ENCODE measurements at regions not wholly inside any gene's neighbourhood (a gene's known extent, or its start where the extent isn't known, plus 50 kb on each side); places are given as distances from the start of the nearest gene placed in this dataset.
"Not testable (repeated sequence)": the region's sequence is repeated elsewhere in the genome, so short reads cannot be mapped to it uniquely, and the experiment has no call there.

DNA sequence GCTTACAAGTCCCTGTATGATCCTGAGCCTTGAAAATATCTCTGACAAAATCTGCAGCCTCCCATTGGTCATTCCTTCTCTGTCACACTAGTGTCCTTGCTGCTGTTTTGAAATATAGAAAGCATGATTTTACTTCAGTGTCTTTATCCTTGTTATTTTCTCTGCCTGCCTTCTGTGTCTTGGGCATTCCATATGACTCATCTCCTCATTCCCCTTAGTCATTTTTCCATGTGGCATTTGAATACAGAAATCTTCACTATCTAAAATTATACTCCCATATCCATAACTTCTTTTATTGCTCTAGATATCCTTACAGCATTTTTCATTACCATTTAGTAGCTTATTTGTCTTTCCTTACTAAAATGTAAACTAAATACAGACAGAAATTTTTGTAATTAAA lies 205.7 kb upstream of the ZNF337 start:
- DNase-seq (ENCODE audit: low spot score in 2 of 2); H3K4me3 Mint-ChIP-seq; H3K36me3 Mint-ChIP-seq; H3K4me1 Mint-ChIP-seq; H3K9me3 Mint-ChIP-seq; ATAC-seq; H3K27ac Mint-ChIP-seq: not testable (repeated sequence)

- not testable (repeated sequence) for DNase-seq (ENCODE audit: low spot score in 2 of 2); H3K4me3 Mint-ChIP-seq; ATAC-seq; H3K36me3 Mint-ChIP-seq; H3K27ac Mint-ChIP-seq; H3K9me3 Mint-ChIP-seq; H3K4me1 Mint-ChIP-seq
Measured at GRCh38 chr20:25898663-25899062, 202.0 kb upstream of the ZNF337 start.

DNA sequence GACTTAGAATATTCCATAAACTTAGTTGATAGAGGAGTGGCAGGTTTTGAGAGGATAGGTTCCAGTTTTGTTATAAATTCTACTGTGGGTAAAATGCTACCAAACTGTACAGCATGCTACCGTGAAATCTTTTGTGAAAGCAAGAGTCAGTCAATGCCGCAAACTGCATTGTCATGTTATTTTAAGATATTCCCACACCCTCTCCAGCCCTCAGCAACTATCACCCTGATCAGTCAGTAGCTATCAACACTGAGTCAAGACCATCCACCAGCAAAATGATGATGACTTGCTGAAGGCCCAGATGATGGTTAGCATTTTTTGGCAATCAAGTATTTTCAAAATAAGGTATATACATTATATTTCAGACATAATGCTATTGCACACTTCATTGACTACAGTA lies 182.4 kb upstream of the ZNF337 start:
- H3K27ac Mint-ChIP-seq: not testable (repeated sequence)

DNA sequence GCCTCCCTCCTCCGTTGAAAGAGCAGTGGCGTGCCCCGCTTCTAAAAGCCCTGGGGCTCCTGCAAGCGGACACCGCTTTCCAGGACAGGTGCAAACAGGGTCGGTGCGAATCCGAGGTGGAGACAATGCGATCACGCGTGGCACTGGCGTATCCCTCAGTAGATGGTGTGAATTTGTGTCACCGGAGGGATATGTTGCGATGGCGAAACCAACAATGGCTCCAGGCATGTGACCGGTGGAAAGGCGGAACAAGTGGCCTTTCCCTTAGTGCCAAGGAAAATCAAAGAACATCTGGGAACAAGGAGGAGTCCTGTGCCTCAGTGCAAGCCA lies 172.0 kb upstream of the ZNF337 start:
- H3K27ac Mint-ChIP-seq; H3K36me3 Mint-ChIP-seq; H3K9me3 Mint-ChIP-seq; DNase-seq (ENCODE audit: low spot score in 2 of 2); ATAC-seq: not testable (repeated sequence)
- H3K4me1 Mint-ChIP-seq: peaks cover 40% of the 10 kb centered on the region
- peak overlapping the region; percentile 48 for H3K4me3 Mint-ChIP-seq

More for the DNA sequence above, 182.4 kb upstream of the ZNF337 start:
- not testable (repeated sequence) for H3K4me3 Mint-ChIP-seq; H3K9me3 Mint-ChIP-seq; H3K4me1 Mint-ChIP-seq; ATAC-seq; DNase-seq (ENCODE audit: low spot score in 2 of 2); H3K36me3 Mint-ChIP-seq

DNA sequence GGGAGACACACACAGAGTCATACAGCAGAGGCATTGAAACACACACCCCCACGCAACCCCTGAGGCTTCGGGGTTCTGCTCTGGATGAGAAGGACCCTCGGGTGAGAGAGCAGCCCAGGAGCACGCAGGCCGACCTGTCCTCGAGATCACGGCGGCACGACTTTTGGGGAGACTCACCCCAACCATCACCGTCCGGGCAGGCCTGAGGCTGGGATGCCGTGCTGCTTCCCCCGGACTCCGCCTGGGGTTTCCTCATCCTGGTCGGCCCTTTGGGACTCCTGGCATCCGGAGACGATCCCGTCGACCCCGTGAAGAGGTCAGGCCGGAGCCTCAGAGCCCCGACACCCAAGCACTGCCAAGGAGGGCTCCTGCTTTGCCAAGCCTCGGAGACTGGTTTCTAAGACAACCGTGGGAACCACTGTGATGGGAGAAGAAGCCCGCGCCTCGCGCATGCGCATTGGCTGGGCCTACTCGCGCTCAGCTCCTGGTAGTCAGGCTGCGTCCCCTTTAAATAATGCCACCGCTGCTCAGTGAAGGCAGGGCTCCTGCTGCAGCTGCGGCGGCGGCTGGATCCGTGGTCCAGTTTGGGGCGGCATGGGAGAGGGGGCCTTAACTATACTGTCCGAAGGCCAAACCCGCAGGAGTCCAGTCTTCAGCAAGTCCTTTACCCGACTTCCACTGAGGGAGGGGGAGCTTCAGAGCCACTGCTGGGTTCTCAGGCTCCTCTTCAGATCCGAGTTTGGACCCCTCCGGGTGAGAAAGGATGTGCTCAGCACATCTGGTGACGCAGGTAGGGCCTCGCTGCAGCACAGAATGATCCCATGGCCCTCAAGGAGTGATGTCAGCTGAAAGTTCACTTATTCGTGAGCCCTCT lies 171.4 kb upstream of the ZNF337 start:
- Mint-ChIP-seq H3K27ac (no peak overlapping the region), H3K4me3 (peak overlapping the region; percentile 48)

DNA sequence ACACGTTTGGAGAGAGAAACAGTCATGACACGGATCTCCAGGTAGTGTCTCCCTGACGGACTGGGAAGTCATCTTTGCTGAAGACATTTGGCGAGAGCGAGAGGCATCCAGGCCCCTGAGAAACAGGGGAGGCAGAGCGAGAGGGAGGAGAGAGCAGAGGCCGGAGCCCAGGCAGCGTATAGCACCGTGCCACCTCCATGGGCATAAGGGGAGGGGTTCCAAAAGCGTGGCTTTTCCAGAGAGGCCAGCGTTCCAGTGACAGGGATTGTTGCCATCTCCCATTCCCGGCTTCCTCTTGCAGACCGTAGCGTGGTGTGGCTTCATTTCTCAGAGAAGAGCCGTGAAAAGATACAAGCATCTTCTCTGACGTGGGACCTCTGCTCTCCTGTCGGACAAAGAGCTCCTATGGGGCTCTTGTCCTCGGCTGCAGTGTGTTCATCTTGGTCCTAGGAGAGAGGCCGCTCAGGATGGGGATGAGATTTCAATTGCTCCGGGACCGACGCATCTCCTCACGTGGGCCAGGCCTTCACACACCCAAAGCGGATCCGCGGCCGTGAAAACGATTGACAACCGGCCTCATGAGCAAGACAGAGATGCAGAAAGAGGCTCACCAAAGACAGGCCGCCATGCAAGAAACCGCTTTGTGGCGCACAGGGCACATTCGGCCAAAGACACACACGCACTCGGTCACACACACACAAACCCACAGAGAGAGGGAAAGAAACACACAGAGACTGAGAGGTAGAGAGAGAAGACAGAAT lies 170.5 kb upstream of the ZNF337 start:
- H3K9me3 Mint-ChIP-seq, H3K27ac Mint-ChIP-seq, ATAC-seq: not testable (repeated sequence)
- Mint-ChIP-seq H3K4me1 (peaks cover 51% of the 10 kb centered on the region), H3K36me3 (peaks cover 22% of the 10 kb centered on the region), H3K4me3 (peak overlapping the region; percentile 48)
- peak in 1 of 2 donors; percentile 46 for DNase-seq (ENCODE audit: low spot score in 2 of 2)

More for the DNA sequence above, 171.4 kb upstream of the ZNF337 start:
- H3K4me1 Mint-ChIP-seq: peaks cover 43% of the 10 kb centered on the region
- peaks cover 14% of the 10 kb centered on the region for H3K36me3 Mint-ChIP-seq
- DNase-seq (ENCODE audit: low spot score in 2 of 2) (peak; percentile 61 to 71), ATAC-seq (peak; percentile 81)
- no peaks in the 10 kb centered on the region for H3K9me3 Mint-ChIP-seq

GRCh38 chr20:25865715-25866656 lies 169.3 kb upstream of the ZNF337 start:
- Mint-ChIP-seq H3K4me1 (peaks cover 63% of the 10 kb centered on the region), H3K27ac (no peak overlapping the region), H3K4me3 (peak overlapping the region; percentile 51), H3K9me3 (no peaks in the 10 kb centered on the region), H3K36me3 (peaks cover 33% of the 10 kb centered on the region)
- ATAC-seq: peak; percentile 69
- peak; percentile 58 to 73 for DNase-seq (ENCODE audit: low spot score in 2 of 2)

DNA sequence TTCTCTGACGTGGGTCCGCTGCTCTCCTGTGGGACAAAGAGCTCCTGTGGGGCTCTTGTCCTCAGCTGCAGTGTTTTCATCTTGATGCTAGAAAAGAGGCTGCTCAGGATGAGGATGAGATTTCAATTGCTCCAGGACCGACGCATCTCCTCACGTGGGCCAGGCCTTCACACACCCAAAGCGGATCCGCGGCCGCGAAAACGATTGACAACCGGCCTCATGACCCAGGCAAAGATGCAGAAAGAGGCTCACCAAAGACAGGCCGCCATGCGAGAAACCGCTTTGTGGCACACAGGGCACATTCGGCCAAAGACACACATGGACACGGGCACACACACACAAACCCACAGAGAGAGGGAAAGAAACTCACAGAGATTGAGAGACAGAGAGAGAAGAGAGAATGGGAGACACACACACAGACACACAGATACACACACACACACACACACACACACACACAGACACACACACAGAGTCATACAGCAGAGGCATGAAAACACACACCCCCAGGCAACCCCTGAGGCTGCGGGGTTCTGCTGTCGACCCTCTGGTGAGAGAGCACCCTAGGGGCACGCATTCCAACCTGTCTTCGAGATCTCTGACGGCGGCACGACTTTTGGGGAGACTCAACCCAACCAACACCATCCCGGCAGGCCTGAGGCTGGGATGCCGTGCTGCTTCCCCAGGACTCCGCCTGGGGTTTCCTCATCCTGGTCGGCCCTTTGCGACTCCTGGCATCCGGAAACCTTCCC lies 168.5 kb upstream of the ZNF337 start:
- ATAC-seq; H3K27ac Mint-ChIP-seq; DNase-seq (ENCODE audit: low spot score in 2 of 2); H3K9me3 Mint-ChIP-seq: not testable (repeated sequence)
- Mint-ChIP-seq H3K36me3 (peaks cover 42% of the 10 kb centered on the region), H3K4me3 (peak overlapping the region; percentile 51), H3K4me1 (peaks cover 72% of the 10 kb centered on the region)

- no peak for ATAC-seq
- peak overlapping the region; percentile 51 for H3K4me3 Mint-ChIP-seq
Measured at GRCh38 chr20:25864326-25864962, 167.8 kb upstream of the ZNF337 start.

GRCh38 chr20:25863536-25864325 lies 167.1 kb upstream of the ZNF337 start:
- H3K36me3 Mint-ChIP-seq: peaks cover 42% of the 10 kb centered on the region
- H3K27ac Mint-ChIP-seq: peak overlapping the region; percentile 59

More at GRCh38 chr20:25864326-25864962, 167.8 kb upstream of the ZNF337 start:
- Mint-ChIP-seq H3K36me3 (peaks cover 42% of the 10 kb centered on the region), H3K9me3 (no peaks in the 10 kb centered on the region), H3K27ac (peak overlapping the region; percentile 59), H3K4me1 (peaks cover 76% of the 10 kb centered on the region)
- no peak for DNase-seq (ENCODE audit: low spot score in 2 of 2)

GRCh38 chr20:25862967-25863530 lies 166.4 kb upstream of the ZNF337 start:
- H3K27ac Mint-ChIP-seq: peak overlapping the region; percentile 13
- H3K4me1 Mint-ChIP-seq: peaks cover 76% of the 10 kb centered on the region
- H3K4me3 Mint-ChIP-seq: peak overlapping the region; percentile 65
- peaks cover 42% of the 10 kb centered on the region for H3K36me3 Mint-ChIP-seq
- ATAC-seq (peak; percentile 45), DNase-seq (ENCODE audit: low spot score in 2 of 2) (peak; percentile 81 to 89)
- not testable (repeated sequence) for H3K9me3 Mint-ChIP-seq

More at GRCh38 chr20:25863536-25864325, 167.1 kb upstream of the ZNF337 start:
- Mint-ChIP-seq H3K4me1 (peaks cover 78% of the 10 kb centered on the region), H3K9me3 (no peaks in the 10 kb centered on the region), H3K4me3 (peak overlapping the region; percentile 65)
- no peak for DNase-seq (ENCODE audit: low spot score in 2 of 2)
- no peak for ATAC-seq

- peaks cover 36% of the 10 kb centered on the region for H3K36me3 Mint-ChIP-seq
- no peak for ATAC-seq
- peak in 1 of 2 donors; percentile 47 for DNase-seq (ENCODE audit: low spot score in 2 of 2)
- peak overlapping the region; percentile 13 for H3K27ac Mint-ChIP-seq
- H3K4me3 Mint-ChIP-seq: peak overlapping the region; percentile 65
- H3K4me1 Mint-ChIP-seq: peaks cover 75% of the 10 kb centered on the region
- no peaks in the 10 kb centered on the region for H3K9me3 Mint-ChIP-seq
Measured at GRCh38 chr20:25860531-25861150, 164.0 kb upstream of the ZNF337 start.
